GM19438 (cell line): ENCODE measurements at regions not wholly inside any gene's neighbourhood (a gene's known extent, or its start where the extent isn't known, plus 50 kb on each side); places are given as distances from the start of the nearest gene placed in this dataset.
"Not testable (repeated sequence)": the region's sequence is repeated elsewhere in the genome, so short reads cannot be mapped to it uniquely, and the experiment has no call there.

Experiments
- ATAC-seq: cut with Tn5 transposase; IDR thresholded peaks from one replicate; pipeline ENCODE4 v1.9.1; 2021; ENCODE audit warnings: low read depth; ENCODE audit not compliant: unreplicated experiment

GRCh38 chr5:17951392-17952169 lies 317.3 kb downstream of the TAF11L14 start:
- no peak for ATAC-seq

- ATAC-seq, result no peak
These were observed 318.0 kb downstream of the TAF11L14 start for GRCh38 chr5:17952231-17952630.

GRCh38 chr5:17964067-17964466 lies 329.8 kb downstream of the TAF11L14 start:
- ATAC-seq, result no peak

GRCh38 chr5:17966640-17967402 lies 332.6 kb downstream of the TAF11L14 start:
- no peak for ATAC-seq

GRCh38 chr5:17976404-17976803 lies 342.1 kb downstream of the TAF11L14 start:
- no peak for ATAC-seq

- no peak for ATAC-seq
These were observed 344.7 kb downstream of the TAF11L14 start for GRCh38 chr5:17978954-17979353.

- not testable (repeated sequence) for ATAC-seq
These were observed 348.4 kb downstream of the TAF11L14 start for GRCh38 chr5:17982626-17983025.

GRCh38 chr5:17989036-17989435 lies 354.8 kb downstream of the TAF11L14 start:
- no peak for ATAC-seq

GRCh38 chr5:17989567-17990563 lies 355.6 kb downstream of the TAF11L14 start:
- ATAC-seq, result no peak

GRCh38 chr5:17991775-17992174 lies 357.5 kb downstream of the TAF11L14 start:
- ATAC-seq, result no peak

- no peak for ATAC-seq
These were observed 358.0 kb downstream of the TAF11L14 start for GRCh38 chr5:17992291-17992690.

GRCh38 chr5:17995997-17996396 lies 361.7 kb downstream of the TAF11L14 start:
- no peak for ATAC-seq

GRCh38 chr5:17999858-18000257 lies 365.6 kb downstream of the TAF11L14 start:
- ATAC-seq, result no peak

GRCh38 chr5:18000744-18001143 lies 366.5 kb downstream of the TAF11L14 start:
- no peak for ATAC-seq

- ATAC-seq, result no peak
These were observed 369.1 kb downstream of the TAF11L14 start for GRCh38 chr5:18003312-18003711.

- ATAC-seq, result no peak
These were observed 369.5 kb downstream of the TAF11L14 start for GRCh38 chr5:18003784-18004183.

- not testable (repeated sequence) for ATAC-seq
These were observed 372.0 kb downstream of the TAF11L14 start for GRCh38 chr5:18006235-18006634.

- no peak for ATAC-seq
These were observed 374.7 kb downstream of the TAF11L14 start for GRCh38 chr5:18008940-18009339.

GRCh38 chr5:18010053-18010452 lies 375.8 kb downstream of the TAF11L14 start:
- no peak for ATAC-seq

- no peak for ATAC-seq
These were observed 384.2 kb downstream of the TAF11L14 start for GRCh38 chr5:18018472-18018871.

GRCh38 chr5:18023275-18023674 lies 389.0 kb downstream of the TAF11L14 start:
- no peak for ATAC-seq
